HK-2 (cell line): ENCODE measurements at regions not wholly inside any gene's neighbourhood (a gene's known extent, or its start where the extent isn't known, plus 50 kb on each side); places are given as distances from the start of the nearest gene placed in this dataset.
A peak's percentile ranks its signal among the peaks of the same experiment; 100 is the strongest.

Source experiments
- DNase-seq: peaks from one replicate; pipeline ENCODE4 v3.0.0-alpha.2; 2018; ENCODE audit not compliant: unreplicated experiment

DNA sequence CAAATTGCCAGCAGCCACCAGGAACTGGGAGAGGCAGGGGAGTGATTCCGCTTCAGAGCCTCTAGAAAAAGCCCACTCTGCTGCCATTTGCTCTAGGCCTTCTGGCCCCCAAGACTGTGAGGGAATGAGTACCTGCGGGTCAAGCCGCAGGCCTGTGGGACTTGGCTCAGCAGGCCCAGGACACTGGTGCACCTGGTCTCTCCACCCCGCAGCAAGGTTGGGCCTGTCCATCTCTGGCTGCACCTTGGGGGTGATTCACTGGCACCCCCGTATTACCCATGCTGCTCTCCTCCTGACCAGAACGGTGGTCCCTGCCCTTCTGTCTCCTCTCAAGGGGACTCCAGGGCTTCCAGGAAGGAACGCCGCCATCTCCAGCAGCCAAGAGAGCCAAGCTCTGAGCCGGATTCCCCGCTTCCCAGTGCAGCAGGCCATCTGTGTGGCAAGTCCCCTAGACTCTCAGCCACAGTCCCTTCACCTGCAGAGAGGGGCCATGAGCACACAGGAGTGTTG, 78.4 kb upstream of the OLFM1 start:
- DNase-seq: no peak

- DNase-seq: no peak
Observed at GRCh38 chr9:135009794-135010585, 77.5 kb upstream of the OLFM1 start.

DNA sequence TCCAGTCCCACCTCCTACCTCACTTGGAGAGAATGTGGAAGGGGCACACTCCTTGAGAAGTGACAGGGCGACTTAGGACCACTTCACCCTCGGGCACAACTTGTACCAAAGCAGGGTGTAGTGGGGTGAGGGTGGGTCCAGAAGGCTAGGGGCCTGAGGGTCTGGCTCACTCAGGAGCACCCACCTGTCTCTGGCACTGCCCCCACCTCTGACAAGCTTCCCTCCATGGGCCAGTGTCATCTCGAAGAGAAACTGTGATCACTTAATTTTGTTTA, 76.9 kb upstream of the OLFM1 start:
- no peak for DNase-seq

DNA sequence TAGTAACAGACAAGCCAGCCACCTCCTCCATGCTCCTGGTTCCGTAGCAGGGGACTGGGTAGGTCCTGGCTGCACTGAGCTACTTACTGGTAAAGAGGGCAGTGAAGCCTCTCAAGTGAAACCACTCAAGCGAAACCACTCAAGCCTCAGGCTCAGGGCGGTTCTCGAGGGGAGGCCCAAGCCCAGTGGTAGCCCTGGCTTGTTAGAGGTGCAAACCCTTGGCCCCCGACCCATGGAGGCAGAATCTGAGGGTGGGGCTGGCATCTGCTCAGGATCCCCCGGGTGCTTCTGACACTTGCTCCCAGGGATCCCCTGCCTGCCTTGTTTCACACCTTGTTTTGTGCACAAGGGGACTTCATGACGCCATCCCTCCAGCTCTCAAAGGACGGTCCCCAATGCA, 76.5 kb upstream of the OLFM1 start:
- peak; percentile 6 for DNase-seq

DNA sequence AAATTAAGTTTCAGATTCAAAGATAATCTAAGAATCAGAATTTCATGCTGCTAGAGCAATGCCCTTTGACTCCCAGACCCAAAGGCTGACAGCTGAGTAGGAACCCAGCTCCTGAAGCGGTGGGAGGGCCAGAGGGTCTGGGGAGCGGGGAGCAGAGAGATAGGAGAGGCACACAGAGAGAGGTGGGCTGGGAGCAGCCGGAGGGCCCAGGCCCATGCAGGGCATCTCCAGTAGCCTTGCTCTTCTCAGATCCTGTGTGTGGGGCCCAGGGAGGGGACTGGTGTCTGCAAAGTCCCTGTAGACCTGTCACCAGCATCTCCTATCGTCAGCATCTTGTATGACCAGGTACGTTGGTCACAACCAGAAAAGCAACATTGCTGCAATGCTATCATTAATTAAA, 75.3 kb upstream of the OLFM1 start:
- DNase-seq: no peak

DNA sequence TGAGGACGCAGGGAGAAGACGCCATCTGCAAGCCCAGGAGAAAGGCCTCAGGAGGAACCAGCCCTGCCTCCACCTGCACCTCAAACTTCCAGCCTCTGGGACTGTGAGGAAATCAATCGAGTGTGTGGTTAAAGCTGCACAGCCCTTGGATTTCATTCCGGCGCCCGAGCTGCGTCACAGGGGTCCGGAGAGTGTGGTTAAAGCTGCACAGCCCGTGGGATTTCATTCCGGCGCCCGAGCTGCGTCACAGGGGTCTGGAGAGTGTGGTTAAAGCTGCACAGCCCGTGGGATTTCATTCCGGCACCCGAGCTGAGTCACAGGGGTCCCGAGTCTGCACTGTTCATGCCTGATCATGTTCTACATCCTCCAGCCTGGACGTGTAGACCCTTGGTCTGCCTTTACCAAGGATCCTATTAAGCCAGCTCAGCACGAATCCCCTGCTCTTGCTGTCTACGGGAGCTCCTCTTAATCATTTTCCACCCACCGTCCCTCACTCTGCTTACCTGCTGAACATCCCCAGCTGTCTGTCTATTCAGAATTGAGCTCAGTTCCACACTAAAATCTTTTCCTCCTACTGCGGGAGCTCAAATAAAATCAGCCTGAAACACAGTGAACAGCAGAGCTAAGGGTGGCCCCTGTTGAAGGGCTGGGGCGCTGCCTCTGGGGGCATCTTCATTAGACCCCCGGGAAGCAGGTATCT, 73.0 kb upstream of the OLFM1 start:
- no peak for DNase-seq

DNA sequence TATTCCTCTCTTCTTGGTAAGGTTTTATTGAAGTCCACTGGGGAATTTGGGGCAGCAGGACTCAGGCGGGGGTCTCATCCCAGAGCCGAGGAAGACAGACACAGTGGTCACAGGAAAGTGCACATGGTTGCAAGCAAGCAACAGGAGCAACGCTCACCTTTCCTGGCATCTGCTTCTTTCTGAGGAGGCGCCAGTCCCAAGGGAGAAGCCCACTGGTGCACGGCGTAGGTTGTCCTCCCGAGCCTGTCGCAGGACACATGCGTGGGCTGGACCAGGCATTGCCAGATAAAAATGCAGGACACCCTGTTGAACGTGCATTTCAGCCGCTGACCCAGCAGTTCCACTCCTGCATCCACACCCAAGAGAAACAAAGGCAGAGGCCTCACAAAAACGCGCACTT, 72.4 kb upstream of the OLFM1 start:
- no peak for DNase-seq

DNA sequence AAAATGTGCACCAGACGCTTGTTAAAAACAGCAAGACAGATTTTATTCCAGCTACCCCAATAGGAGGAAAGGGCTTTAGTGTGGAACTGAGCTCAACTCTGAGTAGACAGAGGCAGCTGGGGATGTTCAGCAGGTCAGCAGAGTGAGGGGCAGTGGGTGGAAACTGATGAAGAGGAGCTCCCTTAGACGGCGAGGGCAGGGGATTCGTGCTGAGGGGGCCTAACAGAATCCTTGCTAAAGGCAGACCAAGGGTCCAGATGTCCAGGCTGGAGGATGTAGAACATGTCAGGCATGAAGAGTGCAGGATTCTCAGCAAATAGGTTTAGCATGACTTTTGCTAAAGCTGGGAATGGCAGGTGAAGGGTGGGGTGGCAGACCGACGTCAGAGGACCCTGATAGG, 71.9 kb upstream of the OLFM1 start:
- DNase-seq: no peak

DNA sequence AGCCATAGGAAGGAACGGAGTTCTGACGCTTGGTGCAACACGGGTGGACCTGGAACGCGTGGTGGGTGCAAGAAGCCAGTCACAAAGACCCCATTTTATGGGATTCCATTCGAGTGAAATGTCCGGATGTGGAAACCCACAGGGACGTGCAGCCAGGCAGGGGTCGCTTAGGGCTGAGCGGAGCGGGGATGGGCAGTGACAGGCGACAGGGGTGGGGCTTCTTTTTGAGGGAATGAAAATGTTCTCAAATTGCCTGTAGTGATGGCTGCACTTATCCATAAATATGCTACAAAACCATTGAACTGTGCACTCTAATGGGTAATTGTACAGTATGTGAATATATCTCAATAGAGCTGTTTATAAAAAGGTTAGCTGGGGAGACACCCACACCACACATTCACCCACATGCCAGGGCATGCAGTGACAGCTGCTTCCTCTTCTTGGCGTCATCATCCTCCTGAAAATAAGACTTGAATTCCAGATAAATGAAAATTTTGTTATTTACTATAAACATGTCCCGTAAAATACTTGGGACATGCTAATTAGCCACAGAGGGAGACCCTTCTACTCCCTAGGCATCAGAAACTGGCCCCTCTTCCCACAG, 71.3 kb upstream of the OLFM1 start:
- DNase-seq: no peak

DNA sequence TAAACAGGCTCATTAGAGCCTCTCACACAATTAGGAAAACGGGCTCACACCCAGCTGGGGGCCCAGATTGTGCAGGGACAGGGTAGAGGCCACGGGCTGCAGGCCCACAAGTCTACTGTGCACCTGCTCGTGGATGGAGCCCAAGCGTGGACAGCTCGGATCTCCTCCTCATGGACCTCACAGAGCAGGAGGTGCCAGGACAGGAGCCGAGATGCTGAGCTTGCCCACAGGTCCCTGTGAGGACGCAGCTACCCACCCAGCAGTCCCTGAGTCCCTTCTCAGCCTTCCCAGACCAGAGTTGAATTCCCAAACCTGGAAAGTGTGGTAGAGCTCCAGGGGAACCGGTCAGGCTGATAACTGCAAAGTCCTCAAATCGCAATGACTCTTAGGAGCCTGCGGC, 70.6 kb upstream of the OLFM1 start:
- no peak for DNase-seq

GRCh38 chr9:135017899-135018298, 69.6 kb upstream of the OLFM1 start:
- DNase-seq: no peak

- DNase-seq: no peak
Observed at GRCh38 chr9:135018306-135018915, 69.1 kb upstream of the OLFM1 start.

DNA sequence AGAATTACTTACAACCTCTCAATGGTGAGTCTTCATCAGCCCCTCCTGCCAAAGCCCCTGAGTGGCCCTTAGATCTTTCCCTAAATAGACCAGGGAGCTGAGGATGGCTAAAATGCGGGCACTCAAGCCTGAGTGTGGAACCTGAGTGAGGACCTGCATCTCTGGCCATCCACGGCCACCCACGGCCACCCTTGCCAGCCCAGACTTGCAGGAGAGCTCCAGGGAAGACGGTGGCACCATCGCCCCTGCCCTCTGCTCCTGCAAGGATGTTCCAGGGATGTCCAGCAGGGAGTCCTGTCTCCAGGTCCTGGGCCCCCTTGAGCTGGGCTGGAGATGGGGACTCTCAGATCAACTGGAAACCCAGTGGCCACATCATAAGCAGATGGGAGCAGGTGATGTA, 68.2 kb upstream of the OLFM1 start:
- DNase-seq: no peak

DNA sequence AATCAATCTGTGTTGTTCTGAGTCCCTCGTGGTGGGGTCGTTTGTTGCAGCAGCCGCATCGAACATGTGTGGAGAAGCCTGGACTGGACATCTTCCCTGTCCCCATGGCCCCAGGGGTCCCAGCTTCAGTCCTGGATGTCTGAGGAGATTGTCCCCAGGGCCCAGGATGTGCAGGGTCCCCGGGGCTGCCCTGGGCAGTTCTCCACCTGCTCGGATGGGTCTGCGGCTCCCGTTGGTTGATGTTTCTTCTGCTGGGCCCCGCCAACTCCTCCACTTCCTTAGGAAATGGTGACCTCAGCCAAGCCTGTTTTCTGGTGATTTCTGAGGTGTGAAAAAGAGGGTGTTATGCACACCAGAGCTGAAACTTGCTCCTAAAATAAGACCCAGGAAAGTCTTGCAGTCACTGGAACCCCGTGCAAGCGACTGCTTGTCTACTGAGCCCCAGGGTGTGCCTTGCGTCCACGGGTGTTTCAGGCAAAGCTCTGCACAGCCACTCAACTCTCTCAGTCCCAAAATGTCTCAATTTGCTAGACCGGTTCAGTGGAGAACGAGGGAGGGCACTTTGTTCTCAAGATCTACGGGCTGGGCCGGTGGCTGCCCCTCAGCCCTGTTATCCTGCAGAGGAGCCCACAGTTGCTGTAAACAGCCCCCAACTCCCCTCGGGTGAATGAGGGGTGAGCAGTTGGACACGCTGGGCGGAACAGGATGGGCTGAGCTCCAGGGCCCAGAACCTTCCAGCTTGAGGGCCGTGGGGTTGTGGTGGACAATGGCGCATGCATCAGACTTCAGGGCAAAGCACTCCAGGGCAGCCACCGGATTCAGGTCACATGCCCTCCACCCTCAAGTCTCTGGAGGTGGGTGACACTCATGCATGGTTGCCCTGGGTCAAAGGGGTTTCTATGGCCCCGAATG, 66.7 kb upstream of the OLFM1 start:
- DNase-seq: no peak

GRCh38 chr9:135021393-135021789, 66.1 kb upstream of the OLFM1 start:
- DNase-seq: no peak

GRCh38 chr9:135022191-135022870, 65.1 kb upstream of the OLFM1 start:
- no peak for DNase-seq

GRCh38 chr9:135023088-135023785, 64.2 kb upstream of the OLFM1 start:
- DNase-seq: no peak

DNA sequence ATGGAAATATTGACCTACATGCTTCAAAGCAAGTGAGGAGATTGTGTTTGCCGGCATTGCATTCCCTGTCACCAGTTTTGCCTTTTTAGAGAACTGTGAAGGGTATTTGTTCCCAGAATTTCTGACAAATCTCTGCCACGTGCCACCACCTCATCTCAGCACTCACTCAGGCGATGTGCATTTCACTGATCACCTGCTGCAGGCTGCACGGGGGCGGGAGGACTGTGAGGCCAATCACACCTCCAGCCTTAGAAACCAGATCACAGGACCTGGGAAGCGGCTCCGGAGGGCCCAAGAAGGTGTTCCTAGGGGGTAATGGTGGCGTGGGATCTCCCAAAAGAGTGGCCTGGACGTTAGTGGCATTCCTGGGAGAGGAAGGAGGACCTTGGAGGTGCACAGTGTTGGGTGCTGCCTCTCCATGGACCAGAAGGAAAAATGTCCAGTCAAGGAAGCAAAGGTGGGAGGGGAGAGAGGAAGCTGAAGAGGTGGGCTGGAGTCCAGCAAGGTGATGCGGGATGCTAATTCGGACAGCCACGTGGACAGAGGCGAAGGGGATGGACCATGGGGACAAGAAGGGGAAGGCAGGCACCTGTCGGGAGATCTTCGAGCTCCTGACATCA, 63.6 kb upstream of the OLFM1 start:
- no peak for DNase-seq

DNA sequence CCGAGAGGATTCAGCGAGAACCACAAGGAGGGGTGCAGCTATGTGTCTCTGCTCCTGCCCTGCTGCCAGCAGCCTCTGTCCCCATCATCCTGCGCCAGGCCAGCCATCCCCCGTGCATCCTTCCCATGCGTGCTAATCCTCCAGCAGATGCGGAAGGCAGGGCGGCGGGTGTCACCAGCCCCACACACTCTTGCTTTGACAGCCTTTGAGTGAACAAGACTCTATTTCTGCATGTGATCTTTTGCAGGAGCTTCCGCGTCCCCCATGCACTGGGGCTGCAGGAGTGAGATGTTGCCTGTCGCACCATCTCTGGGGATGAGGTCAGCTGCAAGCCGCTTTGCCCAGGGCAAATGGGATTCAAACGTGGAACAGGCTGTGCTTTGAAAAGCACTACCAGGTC, 58.0 kb upstream of the OLFM1 start:
- DNase-seq: no peak
